ELR (cell line): ENCODE measurements at regions not wholly inside any gene's neighbourhood (a gene's known extent, or its start where the extent isn't known, plus 50 kb on each side); places are given as distances from the start of the nearest gene placed in this dataset.

ENCODE experiments used
- DNase-seq: peaks from one replicate; pipeline ENCODE4 v3.0.0-alpha.2; 2015; ENCODE audit warnings: low read depth

DNA sequence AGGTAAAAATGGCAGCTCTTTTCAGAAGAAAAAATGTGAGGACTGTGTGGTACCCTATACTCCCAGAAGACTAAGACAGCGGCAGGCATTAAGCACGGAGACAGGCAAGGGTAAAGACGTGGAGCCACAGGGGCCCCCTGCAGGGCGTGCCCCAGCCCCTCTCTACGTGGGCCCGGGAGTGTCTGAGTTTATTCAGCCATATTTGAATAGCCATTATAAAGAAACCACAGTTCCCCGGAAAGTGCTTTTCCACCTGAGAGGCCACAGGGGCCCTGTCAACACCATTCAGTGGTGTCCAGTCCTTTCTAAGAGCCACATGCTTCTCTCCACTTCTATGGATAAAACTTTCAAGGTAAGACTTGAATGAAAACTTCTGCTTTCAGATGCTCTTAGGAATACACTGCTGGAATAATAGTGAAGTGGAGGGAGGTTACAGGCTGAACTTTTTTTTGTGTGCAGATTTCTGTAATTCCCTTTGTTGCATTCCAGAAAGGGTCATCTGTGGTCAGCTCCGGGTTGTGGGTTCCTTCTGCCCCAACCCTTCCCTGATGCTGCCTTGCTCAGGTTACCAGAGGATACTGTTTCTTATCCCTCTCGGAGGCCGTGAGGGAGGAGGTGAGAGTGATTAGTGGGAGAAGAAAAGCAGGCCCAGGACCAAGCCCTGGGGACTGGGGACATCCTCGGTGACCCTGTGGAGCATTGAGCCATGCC is 58.4 kb downstream of the SLC25A47 start:
- no peak for DNase-seq

DNA sequence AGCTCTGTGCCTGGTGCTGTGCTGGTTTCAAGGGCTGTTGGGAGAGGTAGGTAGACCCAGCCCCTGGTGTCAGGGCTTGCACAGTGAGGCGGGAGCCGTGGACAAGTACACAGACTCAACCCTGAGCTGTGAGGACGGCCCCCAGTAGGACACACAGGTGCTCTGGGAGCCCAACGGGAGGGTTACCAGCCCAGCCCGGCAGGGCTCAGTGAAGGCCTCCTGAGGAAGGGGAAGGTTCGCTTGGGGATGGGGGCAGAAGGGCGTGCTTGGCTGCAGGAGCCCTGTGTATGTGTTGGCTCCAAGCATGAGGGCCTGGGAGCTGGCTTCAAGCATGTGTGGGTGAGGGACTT is 58.9 kb downstream of the SLC25A47 start:
- no peak for DNase-seq

DNA sequence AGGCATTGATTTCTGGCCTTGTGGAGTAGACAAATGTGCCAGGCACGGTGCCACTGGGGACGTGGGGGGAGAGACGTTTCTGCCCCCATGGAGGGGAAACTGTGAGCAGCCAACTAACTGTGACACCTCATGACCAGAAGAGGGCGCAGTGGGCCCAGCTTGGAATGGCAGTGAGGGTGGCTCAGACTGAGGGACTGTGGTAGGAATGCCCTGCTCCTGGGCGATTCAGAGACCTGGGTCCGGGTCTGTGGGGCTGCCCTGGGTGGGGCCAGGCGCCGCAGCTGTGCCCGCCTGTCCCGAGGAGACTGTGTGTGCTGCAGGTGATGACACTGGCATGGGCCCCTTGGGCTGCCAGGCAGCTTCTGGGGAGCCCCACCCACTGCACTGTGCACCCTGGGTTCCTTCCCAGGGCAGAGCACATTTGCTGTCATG is 60.6 kb downstream of the SLC25A47 start:
- peak; percentile 73 for DNase-seq

DNA sequence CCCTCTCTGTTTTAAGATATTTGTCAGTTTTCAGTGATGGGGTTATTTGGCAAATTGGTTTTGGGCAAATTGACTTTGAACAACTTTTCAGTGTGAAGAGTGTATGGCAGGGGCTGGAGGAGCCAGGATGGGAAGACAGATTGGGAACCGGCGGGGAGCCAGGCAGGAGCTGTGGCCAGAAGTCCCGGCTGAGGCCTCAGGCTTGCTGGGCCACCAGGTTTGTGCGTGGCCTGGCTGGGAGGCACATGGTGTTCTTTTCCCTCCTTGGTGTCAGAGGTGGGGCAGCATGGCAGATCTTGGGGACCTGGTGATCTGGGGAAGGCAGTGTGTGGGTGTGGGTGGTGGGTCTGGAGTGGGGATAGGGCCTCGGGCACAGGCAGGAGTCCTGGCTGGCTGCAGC is 61.1 kb downstream of the SLC25A47 start:
- DNase-seq, result no peak

DNA sequence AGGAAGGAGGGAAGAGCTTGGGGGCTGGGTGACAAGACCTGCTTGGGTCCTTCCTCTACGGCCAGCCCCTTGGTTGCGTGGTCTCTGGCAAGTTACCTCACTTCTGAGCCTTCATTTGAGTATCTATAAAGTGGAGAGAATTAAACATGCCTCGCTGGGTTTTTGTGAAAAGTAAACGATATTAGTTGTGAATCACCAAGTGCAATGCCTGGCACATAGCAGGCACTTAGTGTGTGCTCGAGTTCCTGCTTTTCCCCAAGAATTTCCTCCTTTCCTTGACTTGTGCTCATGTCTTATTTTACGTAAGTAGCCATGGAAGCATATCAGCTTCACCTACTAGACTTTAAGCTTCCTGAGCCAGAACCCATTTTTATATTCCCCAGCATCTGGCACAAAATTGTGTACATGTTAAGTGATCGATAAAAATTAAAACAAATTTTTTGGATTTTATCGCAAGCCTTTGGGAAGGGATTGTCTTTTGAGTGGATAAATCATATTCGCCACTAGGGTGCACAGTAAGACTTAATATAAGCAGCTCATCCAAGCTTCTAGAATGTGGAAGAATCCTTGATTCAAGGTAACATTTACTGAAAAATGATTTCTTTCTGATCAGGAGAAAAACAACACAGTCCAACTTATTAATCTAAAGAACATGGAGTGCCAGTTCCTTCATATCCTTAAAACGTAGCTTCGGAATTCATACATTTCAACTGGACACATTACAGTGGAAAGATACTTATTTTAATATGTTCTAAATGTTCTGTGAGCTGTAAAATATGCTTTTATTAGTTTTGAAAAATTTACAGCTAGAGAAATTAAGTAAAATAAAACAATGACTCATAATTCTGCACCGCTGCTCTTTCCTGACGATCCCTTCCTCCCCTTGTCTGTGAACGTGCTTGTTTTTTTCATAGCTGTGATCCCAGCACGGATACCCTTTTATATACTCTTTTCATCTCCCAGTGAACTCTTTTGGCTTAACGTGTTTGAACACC is 62.0 kb downstream of the SLC25A47 start:
- peak; percentile 84 for DNase-seq

DNA sequence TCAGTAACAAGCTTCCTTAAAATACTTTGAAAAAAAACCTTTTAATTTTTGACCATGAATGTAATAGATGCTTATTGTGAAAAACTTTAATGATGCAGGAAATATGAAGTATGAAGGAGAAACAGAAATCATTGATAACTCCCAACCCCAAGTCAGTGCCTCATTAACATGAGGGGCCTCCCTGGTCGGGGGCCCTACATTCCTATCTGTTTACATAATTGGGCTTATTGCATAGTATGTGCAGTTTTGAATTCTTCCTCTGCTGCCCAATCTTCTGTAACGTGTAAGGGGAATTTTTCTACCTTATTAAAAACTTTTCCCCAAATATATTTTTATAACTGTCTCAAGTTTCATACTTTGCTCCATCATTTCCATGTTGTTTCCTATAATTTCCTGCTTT is 63.0 kb downstream of the SLC25A47 start:
- DNase-seq, result peak; percentile 43

DNA sequence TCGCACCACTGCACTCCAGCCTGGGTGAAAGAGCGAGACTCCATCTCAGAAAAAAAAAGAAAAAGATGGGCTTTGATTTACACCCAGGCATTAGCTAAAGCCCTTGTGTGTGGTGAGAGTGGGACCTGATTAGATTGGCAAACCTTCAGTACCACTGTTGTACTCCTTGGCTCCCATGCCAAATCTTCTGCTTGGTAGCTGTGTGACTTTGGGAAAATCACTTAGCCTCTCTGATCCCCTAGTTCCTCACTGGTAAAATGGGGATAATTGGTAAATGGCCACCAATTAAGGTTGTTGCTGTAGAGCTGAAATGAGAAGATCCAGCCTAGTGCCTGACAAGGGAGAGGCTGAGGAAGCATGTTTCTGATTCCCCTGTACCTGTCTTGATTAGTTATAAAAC is 63.7 kb downstream of the SLC25A47 start:
- DNase-seq, result no peak

DNA sequence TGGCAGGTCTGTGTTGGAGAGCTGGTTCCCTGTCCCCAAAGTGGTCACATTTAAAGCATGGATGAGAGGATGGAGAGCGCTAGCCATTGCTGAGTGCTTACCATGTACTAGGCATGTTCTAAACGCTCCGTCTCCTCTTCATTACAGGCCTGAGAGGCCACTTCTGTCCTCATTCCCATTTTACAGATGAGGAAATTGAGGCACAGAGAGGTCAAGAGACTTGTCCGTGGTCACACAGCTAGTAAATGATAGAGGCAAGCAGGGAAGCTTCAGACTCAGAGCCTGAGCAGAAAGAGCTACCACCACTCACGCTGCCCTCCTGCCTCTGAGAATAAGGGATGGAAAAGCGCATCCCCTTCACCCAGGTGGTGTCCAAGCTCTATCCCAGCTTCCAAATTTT is 64.3 kb downstream of the SLC25A47 start:
- no peak for DNase-seq

DNA sequence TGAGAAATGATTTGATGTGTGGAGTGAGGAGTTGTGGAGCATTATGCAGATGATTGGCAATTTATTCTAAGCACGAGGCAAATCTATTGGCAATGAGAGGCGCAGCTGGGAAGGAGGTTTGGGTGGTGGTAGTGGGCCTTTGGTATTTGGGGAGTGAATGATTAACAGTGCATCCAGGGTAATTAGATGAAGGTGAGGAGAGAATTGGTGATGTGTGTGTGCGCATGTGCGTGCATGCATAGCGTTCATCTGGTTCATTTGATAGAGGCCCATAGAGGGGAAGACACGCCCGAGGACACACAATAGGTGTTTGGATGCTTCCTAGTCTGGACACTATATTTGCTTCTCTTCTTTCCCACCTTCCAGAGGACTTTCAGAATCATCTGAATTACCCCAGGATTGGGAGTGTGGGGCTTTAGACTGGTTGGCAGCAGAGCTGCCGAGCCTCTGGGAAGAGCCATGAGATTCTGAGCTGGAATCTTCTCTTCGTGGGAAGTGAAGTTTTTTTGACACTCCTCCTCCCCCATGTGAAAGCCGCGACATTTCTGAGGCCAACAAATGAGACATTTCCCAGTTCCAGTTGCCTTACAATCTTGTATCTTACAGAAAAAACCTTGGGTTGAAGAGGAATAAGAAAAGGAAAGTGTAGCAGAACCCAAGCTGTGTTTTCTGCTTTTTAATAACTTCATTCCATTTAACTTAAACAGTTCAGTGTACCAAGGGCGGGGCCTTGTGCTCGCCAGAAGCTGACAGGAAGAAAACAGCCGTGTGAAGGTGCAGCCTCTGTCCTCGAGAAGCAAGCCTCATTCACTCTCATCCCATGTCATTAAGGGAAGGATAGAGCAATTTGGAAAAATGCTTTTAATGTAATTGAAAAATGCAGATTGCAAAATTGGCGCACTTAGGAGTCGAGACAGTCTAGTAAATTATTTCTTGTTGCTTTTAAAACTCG is 65.2 kb downstream of the SLC25A47 start:
- DNase-seq, result no peak

DNA sequence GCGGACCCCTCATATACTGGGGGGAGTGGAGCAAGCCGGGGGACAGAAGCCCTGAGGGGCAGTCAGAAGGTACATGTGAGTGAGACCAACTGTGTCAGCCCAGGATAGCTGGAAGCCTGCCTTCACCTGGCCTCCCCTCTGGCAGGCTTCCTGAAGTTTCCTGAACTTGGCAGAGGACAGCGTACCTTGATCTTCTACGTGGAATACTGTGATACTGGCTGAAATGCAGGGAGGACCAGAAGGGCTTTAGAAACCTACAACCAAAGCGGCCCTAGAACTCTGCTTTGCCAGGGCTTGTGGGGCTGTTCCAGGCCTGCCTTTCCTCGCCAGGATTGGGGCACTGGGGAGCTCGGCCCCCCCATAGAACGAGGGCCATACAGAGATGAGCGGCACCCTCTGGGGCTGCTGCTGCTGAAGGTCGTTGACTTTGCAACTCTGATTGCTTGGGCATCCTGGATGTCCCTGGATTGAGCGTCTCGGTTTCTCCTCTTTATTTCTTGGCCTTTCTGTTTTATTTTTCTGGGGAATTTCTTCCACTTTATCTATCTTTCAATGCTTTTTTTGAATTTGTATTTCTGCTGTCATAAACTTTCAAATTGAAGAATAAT is 66.5 kb downstream of the SLC25A47 start:
- no peak for DNase-seq

DNA sequence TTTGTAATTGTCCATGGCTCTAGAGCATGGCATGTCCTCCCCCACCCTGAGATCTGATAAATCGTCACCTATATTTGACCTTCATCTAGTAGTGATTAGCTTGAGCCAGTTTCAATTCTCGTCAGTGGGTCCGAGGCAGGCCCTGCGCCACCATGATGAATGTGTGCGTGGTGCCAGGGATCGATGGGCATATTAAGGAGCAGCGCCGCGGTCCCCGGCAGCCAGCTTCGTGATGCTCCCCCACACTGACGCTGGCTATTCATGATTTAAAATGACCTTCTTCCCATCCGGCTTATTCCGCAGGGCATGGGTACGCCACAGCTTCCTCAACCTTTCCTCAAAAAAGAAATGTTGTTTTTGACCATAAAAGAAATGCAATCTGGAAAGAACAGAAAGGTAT is 68.0 kb downstream of the SLC25A47 start:
- no peak for DNase-seq

DNA sequence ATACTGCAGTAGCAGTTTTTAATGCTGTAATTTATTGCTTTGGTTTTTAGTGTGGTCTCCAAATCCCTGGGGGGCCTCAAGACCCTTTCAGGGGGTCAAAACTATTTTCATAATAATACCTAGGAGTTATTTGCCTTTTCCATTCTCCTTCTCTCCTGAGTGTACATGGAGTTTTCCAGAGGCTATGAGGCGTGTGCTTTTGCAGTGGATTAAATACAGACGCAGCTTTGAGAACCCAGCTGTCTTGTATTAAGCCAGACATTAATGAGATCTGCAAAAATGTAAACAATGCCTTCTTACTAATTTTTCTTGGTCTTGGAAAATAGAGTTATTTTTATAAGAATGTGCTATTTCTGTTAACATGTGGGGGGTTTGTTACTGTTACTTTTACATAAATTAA is 68.6 kb downstream of the SLC25A47 start:
- no peak for DNase-seq

DNA sequence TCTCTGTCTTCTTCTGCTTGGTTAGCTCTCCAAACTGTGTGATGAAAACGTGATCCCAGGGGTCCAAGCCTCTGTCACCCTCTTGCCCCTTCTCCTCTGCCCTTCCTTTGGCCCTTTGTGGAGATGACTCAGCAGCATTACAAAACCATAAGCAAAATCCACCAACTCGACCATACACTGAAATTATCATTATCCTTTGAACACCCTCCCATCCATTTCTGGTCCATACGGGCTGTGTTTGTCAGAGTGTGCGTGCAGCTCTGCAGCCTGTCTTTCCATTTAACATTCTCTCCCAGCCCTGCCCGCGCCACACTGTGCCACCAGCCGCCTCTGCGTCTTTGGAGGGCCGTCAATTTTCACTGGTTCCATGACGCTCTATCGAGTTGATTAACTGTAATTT is 69.2 kb downstream of the SLC25A47 start:
- DNase-seq, result peak; percentile 31

DNA sequence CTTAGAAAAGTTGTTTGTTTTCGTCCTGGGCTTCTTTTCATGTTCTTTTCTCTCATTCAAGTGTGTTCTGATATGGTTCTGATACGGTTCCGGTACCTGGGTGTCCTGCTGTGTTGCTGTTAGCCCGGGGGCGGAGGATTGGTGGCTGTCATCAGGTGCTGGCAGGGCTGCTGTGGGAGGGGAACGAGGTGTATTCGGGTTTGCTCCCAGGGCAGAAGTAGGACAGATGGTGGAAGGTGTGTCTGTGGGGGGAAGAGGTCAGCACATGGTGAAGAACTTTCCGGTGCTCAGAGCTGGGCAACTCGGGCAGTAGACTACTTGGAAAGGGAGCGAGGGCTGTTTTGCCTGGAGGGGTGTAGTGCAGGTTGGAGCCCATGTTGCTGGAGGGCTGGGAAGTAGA is 70.2 kb downstream of the SLC25A47 start:
- no peak for DNase-seq

DNA sequence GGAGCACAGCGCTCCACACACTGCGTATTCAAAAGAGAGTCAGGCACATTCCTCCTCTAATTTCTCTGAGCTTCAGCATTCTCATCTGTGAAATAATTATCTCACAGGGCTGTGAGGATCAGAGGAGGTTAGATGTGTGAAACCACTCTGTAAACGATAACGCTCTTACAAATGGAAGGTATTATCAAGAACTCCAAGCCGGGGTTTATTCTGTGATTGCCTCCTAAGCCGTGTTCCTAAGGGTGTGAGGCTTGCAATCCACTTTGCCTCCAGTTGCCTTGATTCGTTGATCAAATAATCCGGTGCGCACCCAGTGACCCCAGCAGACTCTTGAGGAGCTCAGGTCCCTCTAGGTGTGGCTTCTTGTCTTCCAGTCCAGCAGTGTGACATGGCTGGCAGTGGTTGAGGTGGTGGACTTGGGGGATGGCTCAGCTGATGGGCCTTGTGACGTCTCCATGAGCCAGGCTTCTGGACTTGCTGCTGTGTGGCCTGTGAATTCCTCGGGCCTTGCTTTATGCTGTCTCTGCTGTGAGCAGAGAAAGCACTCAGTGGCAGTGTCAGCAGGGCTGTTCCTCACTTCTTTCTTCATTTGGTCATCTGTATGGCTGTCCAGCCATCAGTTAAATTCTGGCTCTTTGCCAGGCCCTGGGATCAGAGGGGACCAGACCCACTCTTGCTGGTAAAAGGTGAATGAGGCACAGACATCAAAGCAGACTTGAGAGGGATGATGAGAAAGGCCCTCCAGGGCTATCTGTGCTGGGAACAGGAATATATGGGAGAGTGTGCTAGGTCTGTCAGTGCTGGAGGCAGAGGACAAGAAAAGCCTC is 71.0 kb downstream of the SLC25A47 start:
- no peak for DNase-seq

DNA sequence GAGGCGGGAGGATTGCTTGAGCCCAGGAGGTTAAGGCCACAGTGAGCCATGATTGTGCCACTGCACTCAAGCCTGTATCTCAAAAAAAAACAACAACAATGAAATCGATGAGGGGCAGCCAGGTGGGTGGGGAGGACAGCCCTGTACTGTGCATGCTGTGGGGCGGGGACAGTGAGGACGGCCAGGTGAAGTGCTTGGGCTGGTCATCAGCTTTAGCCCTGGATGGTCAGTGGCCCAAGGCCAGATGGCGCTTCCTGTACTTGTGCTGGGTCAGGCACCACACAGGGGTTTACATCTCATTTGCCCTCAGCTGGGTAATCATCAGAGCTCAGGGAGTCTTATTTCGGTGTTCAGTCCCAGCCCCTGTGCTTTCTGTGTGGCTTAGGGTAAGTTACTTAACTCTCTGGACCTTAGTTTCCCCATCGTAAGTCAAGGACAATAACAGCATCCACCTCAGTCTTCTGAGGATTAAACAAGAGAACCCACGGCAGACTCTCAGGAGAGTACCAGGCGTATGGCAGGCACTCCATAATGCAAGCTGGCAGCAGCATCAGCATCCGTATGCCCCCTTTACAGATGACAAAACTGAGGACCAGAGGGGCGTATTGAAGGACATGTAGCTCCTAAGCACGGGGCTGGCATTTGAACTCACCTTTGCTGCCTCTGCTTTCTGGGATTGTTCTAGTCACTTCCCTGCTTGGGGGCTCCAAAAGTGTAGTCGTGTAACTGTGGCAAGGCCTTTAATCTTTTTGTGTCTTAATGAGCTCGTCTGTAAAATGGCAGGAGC is 71.9 kb downstream of the SLC25A47 start:
- no peak for DNase-seq

DNA sequence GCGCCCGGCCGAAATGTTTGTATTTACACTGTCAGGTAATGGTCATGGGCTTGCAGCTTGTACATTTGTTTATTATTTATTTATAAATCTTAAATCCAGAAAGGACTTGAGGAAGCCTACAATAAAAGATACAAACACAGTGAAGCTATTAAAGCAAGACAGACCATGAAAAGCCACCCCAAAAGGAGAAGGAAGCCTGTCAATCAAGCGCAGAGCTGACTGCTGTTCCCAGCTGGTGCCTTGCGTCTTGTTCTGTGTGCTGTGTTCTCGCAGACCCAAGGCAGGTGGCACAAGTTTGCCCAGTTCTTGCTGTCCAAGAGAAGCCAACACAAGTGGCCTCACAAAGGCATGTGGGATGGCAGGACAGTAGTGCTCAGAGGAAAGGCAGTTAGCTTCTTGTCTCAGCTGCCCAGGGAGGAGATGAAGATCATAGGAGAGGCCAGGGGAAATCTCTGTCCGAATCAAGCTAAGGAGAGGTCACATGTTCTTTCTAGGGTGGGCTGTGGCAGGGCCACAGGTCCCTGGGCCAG is 73.2 kb downstream of the SLC25A47 start:
- no peak for DNase-seq

DNA sequence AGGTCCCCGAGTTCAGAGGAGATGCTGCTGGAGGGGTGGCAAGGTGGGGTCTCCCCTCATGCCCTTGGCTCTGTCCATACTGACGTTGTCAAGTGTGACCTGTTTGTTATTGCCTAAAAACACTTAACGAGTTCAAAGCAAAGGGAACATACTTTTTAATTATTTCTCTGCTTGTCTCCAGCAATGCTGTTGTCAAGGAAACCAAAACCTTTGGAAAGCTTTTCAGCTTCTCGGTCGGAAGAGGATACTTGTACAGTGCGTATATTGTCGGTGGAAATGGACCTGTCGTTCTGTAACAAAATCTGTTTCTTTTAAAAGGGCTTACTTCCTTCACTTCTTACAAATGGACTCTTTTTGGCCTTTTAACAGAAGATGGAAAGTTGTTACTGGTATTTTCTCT is 73.9 kb downstream of the SLC25A47 start:
- no peak for DNase-seq

DNA sequence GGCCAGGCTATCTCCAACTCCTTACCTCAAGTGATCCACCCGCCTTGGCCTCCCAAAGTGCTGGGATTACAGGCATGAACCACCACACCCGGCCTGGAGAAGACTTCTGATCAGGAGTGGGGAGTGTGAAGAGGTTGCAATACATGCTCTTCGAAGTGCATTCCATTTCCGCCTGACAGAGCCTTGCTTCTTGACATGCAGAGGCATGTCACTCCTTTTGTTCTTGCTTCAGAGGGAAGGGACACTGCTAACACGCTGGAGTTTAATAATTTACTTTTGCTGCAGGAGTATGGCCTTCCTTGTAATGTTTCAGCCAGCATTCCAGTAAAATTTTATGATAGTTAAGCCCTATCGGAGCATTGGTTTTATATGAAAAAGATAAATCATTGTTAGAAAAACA is 74.9 kb downstream of the SLC25A47 start:
- no peak for DNase-seq
